Esophagus squamous epithelium (tissue), 5 donors: ENCODE measurements at regions not wholly inside any gene's neighbourhood (a gene's known extent, or its start where the extent isn't known, plus 50 kb on each side); places are given as distances from the start of the nearest gene placed in this dataset.
A peak's percentile ranks its signal among the peaks of the same experiment; 100 is the strongest.

ENCODE experiments used
- DNase-seq: peaks from one replicate; lab custom pipeline; 2025; lab: John Stamatoyannopoulos, UW
- H3K27ac ChIP-seq, 4 donors: fragments of 200-600 bp; sonication (generic); one replicate each; pipeline ENCODE4 v1.5.1; 2016 to 2019; ENCODE audit warnings: mild to moderate bottlenecking in 1 of 4
- H3K27me3 ChIP-seq, 4 donors: fragments of 200-600 bp; sonication (generic); 1 replicate in 3 of 4; 2 replicates in 1 of 4; pipeline versions ENCODE4 v1.5.1 to v1.6.0; 2017 to 2021; ENCODE audit warnings: antibody characterized with exemption in 1 of 4
- H3K36me3 ChIP-seq, 3 donors: fragments of 200-600 bp; sonication (generic); one replicate each; pipeline ENCODE4 v1.5.1; 2016 to 2019
- H3K4me1 ChIP-seq, 3 donors: fragments of 200-600 bp; sonication (generic); one replicate each; pipeline ENCODE4 v1.5.1; 2017 to 2019
- H3K4me3 ChIP-seq, 4 donors: fragments of 200-600 bp; sonication (generic); 1 replicate in 3 of 4; 2 replicates in 1 of 4; pipeline ENCODE4 v1.5.1; 2016 to 2019; ENCODE audit warnings: mild to moderate bottlenecking in 2 of 4, moderate library complexity in 1 of 4
- H3K9me3 ChIP-seq, 3 donors: fragments of 200-600 bp; sonication (generic); one replicate each; pipeline ENCODE4 v1.5.1; 2016 to 2019
- POLR2A ChIP-seq, 4 donors: fragments of 450-650 bp; IDR thresholded peaks; one replicate each; pipeline ENCODE4 v1.6.1; 2017; ENCODE audit warnings: antibody characterized with exemption in 4 of 4, mild to moderate bottlenecking in 4 of 4, moderate library complexity in 3 of 4
- WGBS, 2 donors: methylation state at CpG; one replicate each; pipeline ENCODE4 v1.1.5; 2018; 5-methylcytosine and 5-hydroxymethylcytosine counted together
- intact Hi-C: fragments of 100-400 bp; cut with DNase I; formaldehyde crosslinking; loops from one replicate; pipeline ENCODE4 v1.15.0; 2022
- TF ChIP-seq, protein P1 (sequence below), 6 experiments: fragments of 450-650 bp in 4 of 6; fragments of 200-600 bp in 2 of 6; sonication (generic) in 2 of 6; IDR thresholded peaks; one replicate each; pipeline ENCODE4 v1.5.1; 2016 to 2019; ENCODE audit warnings: antibody characterized with exemption in 6 of 6, mild to moderate bottlenecking in 4 of 6, moderate library complexity in 4 of 6
- donor health status: DM: yes; HTN: yes; CAD: no.

DNA sequence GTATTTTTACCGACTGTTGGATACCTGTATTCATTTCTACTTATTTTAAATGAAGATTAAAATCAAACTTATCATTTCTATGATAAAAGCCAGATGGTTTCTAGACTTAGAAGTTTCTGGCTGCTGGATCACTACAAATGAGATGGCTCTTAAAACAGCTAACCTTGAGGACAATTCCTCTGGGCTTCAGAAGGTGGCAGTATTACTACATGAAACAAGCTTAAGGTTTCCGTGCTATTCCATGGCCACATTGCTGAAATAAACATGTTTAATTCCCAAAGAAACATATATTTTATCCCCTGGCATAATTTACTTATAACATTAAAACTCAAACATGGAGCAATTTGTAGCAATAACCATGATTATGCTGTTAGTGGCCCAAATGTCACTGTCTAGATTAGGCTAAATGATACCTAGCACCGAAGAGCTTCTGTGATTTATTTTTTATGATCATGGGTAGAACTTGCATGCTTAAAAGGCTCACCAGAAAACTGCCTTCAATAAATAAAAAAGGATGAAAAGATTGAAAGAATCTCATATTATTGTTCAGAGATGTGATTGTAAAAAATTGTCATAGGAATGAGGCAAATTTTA is 204.0 kb upstream of the NANOGP8 start:
- WGBS, 2 donors: 29 to 32% methylated on average over 3 of the region's 3 CpGs
- no peak overlapping the region for H3K27ac ChIP-seq
- DNase-seq: no peak
- H3K9me3 ChIP-seq: no peaks in the 10 kb centered on the region
- no peak overlapping the region for H3K4me3 ChIP-seq
- no peaks in the 10 kb centered on the region for H3K27me3 ChIP-seq
- intact Hi-C loops: no loop called here
- peaks cover 0 to 12% (median 0%) of the 10 kb centered on the region in 3 donors for H3K4me1 ChIP-seq
- TF ChIP-seq, protein P1, sequence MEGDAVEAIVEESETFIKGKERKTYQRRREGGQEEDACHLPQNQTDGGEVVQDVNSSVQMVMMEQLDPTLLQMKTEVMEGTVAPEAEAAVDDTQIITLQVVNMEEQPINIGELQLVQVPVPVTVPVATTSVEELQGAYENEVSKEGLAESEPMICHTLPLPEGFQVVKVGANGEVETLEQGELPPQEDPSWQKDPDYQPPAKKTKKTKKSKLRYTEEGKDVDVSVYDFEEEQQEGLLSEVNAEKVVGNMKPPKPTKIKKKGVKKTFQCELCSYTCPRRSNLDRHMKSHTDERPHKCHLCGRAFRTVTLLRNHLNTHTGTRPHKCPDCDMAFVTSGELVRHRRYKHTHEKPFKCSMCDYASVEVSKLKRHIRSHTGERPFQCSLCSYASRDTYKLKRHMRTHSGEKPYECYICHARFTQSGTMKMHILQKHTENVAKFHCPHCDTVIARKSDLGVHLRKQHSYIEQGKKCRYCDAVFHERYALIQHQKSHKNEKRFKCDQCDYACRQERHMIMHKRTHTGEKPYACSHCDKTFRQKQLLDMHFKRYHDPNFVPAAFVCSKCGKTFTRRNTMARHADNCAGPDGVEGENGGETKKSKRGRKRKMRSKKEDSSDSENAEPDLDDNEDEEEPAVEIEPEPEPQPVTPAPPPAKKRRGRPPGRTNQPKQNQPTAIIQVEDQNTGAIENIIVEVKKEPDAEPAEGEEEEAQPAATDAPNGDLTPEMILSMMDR (IDR thresholded peaks at IDR 0.05): peak in 5 of 6 experiments; percentile 50 to 74 (median 60)
- TF ChIP-seq POLR2A (IDR thresholded peaks at IDR 0.05): no peak
- no peaks in the 10 kb centered on the region for H3K36me3 ChIP-seq

DNA sequence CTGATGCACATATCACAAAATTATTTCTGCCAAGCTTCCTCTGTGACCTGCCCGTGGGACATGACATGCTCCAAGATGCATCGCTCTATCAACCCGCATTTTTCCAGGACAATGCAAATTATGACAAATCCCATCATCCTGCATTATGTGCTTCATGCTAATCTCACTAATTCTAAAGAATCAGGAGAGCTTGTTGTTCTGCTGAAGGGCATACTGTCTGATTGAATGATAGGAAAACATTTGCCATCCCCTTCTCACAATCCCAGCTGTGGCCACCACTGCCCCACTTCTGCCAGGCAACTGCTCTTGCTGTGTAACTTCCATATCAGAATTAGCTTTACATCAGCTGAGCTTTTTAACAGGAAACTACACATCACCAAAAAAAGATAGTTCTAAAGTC is 203.5 kb upstream of the NANOGP8 start:
- H3K27me3 ChIP-seq: no peaks in the 10 kb centered on the region
- 89 to 93% methylated on average over 3 of the region's 3 CpGs for WGBS, 2 donors
- DNase-seq: no peak
- H3K36me3 ChIP-seq: no peaks in the 10 kb centered on the region
- intact Hi-C loops: no loop called here
- H3K4me3 ChIP-seq: no peak overlapping the region
- peaks cover 0 to 12% (median 0%) of the 10 kb centered on the region in 3 donors for H3K4me1 ChIP-seq
- H3K27ac ChIP-seq: no peak overlapping the region
- TF ChIP-seq POLR2A (IDR thresholded peaks at IDR 0.05): no peak
- TF ChIP-seq, protein P1 (IDR thresholded peaks at IDR 0.05): no peak
- no peaks in the 10 kb centered on the region for H3K9me3 ChIP-seq

DNA sequence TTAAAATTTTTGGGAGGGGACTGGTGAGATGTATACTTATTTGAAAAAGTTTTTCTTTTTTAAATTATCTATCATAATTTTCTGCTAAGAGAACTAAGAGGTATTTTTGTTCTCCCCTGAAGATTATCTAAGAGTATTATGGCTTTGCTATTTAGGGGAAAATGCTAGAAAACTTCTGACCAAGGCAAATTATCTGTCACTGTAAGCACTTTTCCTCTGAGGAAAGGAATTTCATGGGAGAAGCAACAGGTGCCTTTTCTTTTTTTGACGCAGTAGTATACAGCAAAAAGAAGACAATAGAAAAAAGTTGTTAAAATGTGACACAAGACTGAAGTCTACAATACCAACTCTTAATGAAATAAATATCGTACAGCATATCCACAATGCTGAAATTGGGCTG is 201.6 kb upstream of the NANOGP8 start:
- Histone ChIP-seq H3K27me3 (no peaks in the 10 kb centered on the region), H3K4me1 (peaks cover 0 to 12% (median 0%) of the 10 kb centered on the region in 3 donors), H3K9me3 (no peaks in the 10 kb centered on the region), H3K36me3 (no peaks in the 10 kb centered on the region), H3K4me3 (no peak overlapping the region), H3K27ac (no peak overlapping the region)
- TF ChIP-seq, protein P1 (IDR thresholded peaks at IDR 0.05): no peak
- no peak for TF ChIP-seq POLR2A (IDR thresholded peaks at IDR 0.05)
- WGBS, 2 donors: 83% methylated on average over 2 of the region's 2 CpGs
- no peak for DNase-seq
- intact Hi-C loops: no loop called here

DNA sequence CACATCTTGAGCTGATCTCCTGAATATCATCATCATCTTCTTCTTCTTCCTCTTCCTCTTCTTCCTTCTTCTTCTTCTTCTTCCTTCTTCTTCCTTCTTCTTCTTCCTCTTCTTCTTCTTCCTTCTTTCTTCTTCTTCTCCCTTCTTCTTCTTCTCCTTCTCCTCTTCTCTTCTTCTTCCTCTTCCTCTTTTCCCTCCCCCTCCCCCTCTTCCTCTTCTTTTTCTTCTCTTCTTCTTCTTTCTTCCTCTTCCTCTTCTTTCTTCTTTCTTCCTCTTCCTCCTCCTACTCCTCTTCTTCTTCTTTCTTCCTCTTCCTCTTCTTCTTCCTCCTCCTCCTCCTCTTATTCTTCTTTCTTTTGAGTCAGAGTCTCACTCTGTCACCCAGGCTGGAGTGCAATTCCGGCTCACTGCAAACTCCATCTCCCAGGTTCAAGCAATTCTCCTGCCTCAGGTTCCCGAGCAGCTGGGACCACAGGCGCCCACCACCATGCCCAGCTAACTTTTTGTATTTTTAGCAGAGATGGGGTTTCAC is 197.9 kb upstream of the NANOGP8 start:
- DNase-seq: no peak
- H3K9me3 ChIP-seq: peaks cover 0 to 5% (median 0%) of the 10 kb centered on the region in 3 donors
- H3K4me3 ChIP-seq: no peak overlapping the region
- TF ChIP-seq, protein P1 (IDR thresholded peaks at IDR 0.05): no peak
- no peak for TF ChIP-seq POLR2A (IDR thresholded peaks at IDR 0.05)
- H3K27ac ChIP-seq: no peak overlapping the region
- no peaks in the 10 kb centered on the region for H3K27me3 ChIP-seq
- intact Hi-C loops: no loop called here
- whole genome bisulfite sequencing, 2 donors: 86 to 100% methylated on average over 2 to 3 of the region's 3 CpGs
- no peaks in the 10 kb centered on the region for H3K36me3 ChIP-seq
- H3K4me1 ChIP-seq: no peaks in the 10 kb centered on the region

DNA sequence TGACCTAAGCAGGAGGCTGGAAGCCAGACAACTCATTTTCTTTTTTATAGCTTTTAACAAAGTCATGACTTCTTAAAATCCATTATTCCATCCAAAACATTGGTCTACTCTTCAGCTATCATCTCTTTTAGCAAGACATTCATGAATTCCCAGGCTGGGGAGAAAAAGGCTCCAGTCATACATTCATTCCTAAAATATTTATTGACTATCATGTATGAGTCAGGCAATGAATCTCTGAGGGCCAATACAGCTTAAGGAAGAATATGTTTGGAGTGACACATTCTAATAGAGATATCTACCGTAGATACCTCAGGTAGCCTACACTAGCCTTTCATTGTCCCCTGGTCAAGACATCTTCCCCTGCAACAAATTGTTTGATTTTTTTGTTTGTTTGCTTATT is 196.4 kb upstream of the NANOGP8 start:
- no peak for DNase-seq
- Histone ChIP-seq H3K36me3 (no peaks in the 10 kb centered on the region), H3K9me3 (peaks cover 0 to 20% (median 0%) of the 10 kb centered on the region in 3 donors), H3K27me3 (no peaks in the 10 kb centered on the region), H3K4me1 (no peaks in the 10 kb centered on the region), H3K27ac (no peak overlapping the region), H3K4me3 (no peak overlapping the region)
- TF ChIP-seq, protein P1 (IDR thresholded peaks at IDR 0.05): no peak
- no peak for TF ChIP-seq POLR2A (IDR thresholded peaks at IDR 0.05)
- 44 to 92% methylated on average over 1 of the region's 1 CpG for WGBS, 2 donors
- intact Hi-C loops: no loop called here
